Prostate gland (tissue), 2 donors: ENCODE measurements at regions not wholly inside any gene's neighbourhood (a gene's known extent, or its start where the extent isn't known, plus 50 kb on each side); places are given as distances from the start of the nearest gene placed in this dataset.
"Not testable (repeated sequence)": the region's sequence is repeated elsewhere in the genome, so short reads cannot be mapped to it uniquely, and the experiment has no call there.

ENCODE experiments used
- DNase-seq: peaks from one replicate; pipeline ENCODE4 v3.0.0-alpha.2; 2019; ENCODE audit warnings: low spot score
- H3K27ac ChIP-seq, 2 donors: fragments of 200-600 bp; sonication (generic); 2 replicates each; pipeline ENCODE4 v1.5.1; 2017 to 2019
- H3K27me3 ChIP-seq: fragments of 200-600 bp; sonication (generic); replicated peaks from 2 replicates; pipeline ENCODE4 v1.5.1; 2019; ENCODE audit not compliant: insufficient read depth
- H3K36me3 ChIP-seq, 2 donors: fragments of 200-600 bp; sonication (generic); 1 replicate in 1 of 2; 2 replicates in 1 of 2; pipeline versions ENCODE4 v1.5.1 to v1.8.1; 2017 to 2019
- H3K4me1 ChIP-seq: fragments of 200-600 bp; sonication (generic); replicated peaks from 2 replicates; pipeline ENCODE4 v1.5.1; 2019
- H3K4me3 ChIP-seq, 2 donors: fragments of 200-600 bp; sonication (generic); 2 replicates each; pipeline ENCODE4 v1.5.1; 2017 to 2019
- H3K9me3 ChIP-seq: fragments of 200-600 bp; sonication (generic); 2 replicates; pipeline ENCODE4 v1.5.1; 2017
- POLR2A ChIP-seq: fragments of 450-650 bp; IDR thresholded peaks from one replicate; pipeline ENCODE4 v1.6.1; 2016; ENCODE audit warnings: antibody characterized with exemption, mild to moderate bottlenecking
- POLR2AphosphoS5 ChIP-seq: sonication (generic); formaldehyde crosslinking; IDR thresholded peaks from one replicate; pipeline ENCODE4 v1.6.1; 2017; ENCODE audit warnings: antibody characterized with exemption
- WGBS: methylation state at CpG from one replicate; pipeline ENCODE4 v1.1.5; 2018; 5-methylcytosine and 5-hydroxymethylcytosine counted together
- intact Hi-C: fragments of 100-400 bp; cut with DNase I; formaldehyde crosslinking; loops from one replicate; pipeline ENCODE4 v1.14.2; 2022
- TF ChIP-seq, protein P1 (sequence below), 4 experiments: fragments of 200-600 bp in 2 of 4; fragments of 450-650 bp in 2 of 4; sonication (generic) in 2 of 4; IDR thresholded peaks; 1 replicate in 3 of 4; 2 replicates in 1 of 4; pipeline ENCODE4 v1.5.1; 2016 to 2019; ENCODE audit warnings: antibody characterized with exemption in 4 of 4, mild to moderate bottlenecking in 2 of 4, moderate library complexity in 2 of 4

DNA sequence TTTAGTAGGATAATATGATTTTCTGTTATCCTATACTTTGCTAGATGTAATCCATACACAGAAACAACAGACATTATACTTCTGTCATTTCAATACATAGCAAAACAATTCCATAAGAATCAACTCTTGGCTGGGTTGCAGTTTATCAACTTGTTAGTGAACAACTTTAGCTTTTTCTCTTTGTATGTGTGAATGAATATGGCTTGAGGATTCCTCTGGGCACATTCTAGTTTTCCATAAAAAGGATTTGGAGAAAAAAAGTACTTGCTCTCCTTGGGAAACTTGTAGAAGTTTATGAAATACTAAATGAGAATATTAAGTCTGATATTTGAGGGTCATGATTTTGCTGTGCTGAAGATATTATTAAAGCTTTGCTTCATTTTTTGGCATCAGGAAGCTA is 210.7 kb upstream of the GIMD1 start:
- Histone ChIP-seq H3K4me3 (no peak overlapping the region), H3K27ac (no peak overlapping the region), H3K9me3 (no peaks in the 10 kb centered on the region), H3K27me3 (no peaks in the 10 kb centered on the region), H3K4me1 (no peaks in the 10 kb centered on the region), H3K36me3 (no peaks in the 10 kb centered on the region)
- intact Hi-C loops, result no loop called here
- no peak for TF ChIP-seq POLR2A
- TF ChIP-seq, protein P1, sequence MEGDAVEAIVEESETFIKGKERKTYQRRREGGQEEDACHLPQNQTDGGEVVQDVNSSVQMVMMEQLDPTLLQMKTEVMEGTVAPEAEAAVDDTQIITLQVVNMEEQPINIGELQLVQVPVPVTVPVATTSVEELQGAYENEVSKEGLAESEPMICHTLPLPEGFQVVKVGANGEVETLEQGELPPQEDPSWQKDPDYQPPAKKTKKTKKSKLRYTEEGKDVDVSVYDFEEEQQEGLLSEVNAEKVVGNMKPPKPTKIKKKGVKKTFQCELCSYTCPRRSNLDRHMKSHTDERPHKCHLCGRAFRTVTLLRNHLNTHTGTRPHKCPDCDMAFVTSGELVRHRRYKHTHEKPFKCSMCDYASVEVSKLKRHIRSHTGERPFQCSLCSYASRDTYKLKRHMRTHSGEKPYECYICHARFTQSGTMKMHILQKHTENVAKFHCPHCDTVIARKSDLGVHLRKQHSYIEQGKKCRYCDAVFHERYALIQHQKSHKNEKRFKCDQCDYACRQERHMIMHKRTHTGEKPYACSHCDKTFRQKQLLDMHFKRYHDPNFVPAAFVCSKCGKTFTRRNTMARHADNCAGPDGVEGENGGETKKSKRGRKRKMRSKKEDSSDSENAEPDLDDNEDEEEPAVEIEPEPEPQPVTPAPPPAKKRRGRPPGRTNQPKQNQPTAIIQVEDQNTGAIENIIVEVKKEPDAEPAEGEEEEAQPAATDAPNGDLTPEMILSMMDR (IDR thresholded peaks at IDR 0.05), result no peak
- no peak for TF ChIP-seq POLR2AphosphoS5
- no peak for DNase-seq

DNA sequence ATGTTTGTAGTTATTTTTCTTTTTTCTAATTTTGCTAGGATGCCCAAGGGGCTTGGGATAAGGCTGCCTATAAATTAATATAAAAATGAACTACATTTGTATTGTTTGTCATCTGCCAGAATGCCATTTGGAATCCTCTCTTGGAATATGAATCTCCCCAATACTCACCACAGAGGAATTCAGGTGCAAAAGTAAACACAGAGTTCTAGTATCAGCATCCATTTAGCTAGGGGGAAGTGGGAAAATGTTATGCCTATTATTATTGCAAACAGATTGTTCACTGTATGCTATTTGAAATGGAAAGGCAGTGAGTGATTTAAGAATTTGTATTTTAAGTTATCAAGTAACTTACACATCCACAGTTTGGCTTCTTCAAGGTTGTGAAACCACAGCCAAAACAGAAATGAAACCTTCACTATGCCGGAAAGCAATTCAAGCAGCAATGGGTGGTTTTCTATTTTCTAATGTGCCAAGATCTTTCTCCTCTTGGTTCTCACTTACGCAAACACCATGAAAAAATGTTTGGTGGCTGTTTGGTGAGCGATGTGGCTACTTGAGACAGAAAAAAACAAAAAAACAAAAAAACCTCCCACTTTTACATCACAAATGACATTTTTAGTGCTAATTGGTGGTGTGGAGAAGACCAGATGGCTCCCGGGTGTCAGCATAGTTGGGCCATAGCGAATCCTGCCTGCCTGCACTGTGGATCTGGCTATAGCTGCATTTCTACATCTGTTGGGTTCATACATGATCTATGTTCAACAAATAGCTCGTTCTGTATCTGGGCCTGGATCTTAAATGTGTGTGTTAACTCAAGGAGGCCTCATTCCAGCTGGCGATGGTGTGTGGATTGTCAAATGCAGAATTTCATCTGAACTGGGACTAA is 200.8 kb upstream of the GIMD1 start:
- Histone ChIP-seq H3K27me3 (no peaks in the 10 kb centered on the region), H3K4me3 (no peak overlapping the region), H3K4me1 (no peaks in the 10 kb centered on the region), H3K9me3 (no peaks in the 10 kb centered on the region), H3K36me3 (no peaks in the 10 kb centered on the region), H3K27ac (no peak overlapping the region)
- TF ChIP-seq POLR2AphosphoS5, result no peak
- intact Hi-C loops, result no loop called here
- no peak for DNase-seq
- 85% methylated on average over 7 of the region's 7 CpGs for WGBS

DNA sequence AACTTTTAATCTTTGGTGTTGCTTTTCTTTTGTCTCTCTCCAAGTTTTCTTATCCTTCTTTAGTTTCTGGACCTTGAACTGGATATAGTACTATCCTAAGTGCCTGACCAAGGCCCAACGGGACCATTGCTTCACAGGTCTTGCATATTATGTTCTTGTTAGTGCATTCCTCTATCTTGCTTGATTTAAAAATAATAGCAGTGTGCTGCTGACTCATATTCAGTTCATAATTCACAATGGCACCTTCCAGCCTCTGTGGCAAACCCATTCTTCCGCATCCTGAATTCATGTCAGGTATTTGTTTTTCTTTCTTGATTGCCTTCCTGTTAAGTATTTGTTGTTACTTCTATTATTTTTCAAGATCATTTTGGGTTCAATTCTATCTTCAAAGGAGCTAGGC is 197.1 kb upstream of the GIMD1 start:
- Histone ChIP-seq H3K9me3 (no peaks in the 10 kb centered on the region), H3K27me3 (no peaks in the 10 kb centered on the region), H3K4me3 (no peak overlapping the region), H3K4me1 (no peaks in the 10 kb centered on the region), H3K27ac (no peak overlapping the region), H3K36me3 (no peaks in the 10 kb centered on the region)
- WGBS, result 88% methylated on average over 2 of the region's 2 CpGs
- TF ChIP-seq POLR2AphosphoS5, result no peak
- TF ChIP-seq, protein P1 (IDR thresholded peaks at IDR 0.05), result no peak
- intact Hi-C loops, result no loop called here
- no peak for DNase-seq

DNA sequence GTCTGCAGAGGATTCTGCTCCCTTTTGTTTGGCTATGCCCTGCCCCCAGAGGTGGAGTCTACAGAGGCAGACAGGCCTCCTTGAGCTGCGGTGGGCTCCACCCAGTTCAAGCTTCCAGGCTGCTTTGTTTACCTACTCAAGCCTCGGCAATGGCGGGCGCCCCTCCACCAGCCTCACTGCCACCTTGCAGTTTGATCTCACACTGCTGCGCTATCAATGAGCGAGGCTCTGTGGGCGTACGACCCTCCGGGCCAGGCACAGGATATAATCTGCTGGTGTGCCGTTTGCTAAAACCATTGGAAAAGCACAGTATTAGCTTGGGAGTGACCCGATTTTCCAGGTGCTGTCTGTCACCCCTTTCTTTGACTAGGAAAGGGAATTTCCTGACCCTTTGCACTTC is 195.1 kb upstream of the GIMD1 start:
- not testable (repeated sequence) for H3K4me3 ChIP-seq

DNA sequence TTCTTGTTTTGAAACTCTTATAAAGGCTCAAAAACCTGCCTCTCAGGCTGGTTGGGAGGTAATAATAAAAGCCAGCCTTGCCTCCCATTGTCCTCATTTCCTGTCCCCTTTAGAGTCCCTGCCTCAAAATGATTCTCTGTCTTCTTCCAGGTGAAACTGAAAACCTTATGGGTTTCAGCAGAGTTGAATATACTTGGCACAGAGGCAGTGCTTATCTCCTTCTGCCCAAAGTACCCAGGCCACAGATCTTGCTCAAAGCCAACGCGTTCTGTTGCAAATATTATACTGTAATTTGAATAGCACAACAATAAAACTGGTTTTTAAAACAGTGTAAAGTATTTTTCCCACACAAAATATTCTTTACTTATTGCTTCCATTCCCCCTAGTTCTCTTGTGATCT is 183.1 kb upstream of the GIMD1 start:
- intact Hi-C loops, result no loop called here
- 95% methylated on average over 2 of the region's 2 CpGs for WGBS
- no peak for TF ChIP-seq POLR2AphosphoS5
- no peak for TF ChIP-seq POLR2A
- TF ChIP-seq, protein P1 (IDR thresholded peaks at IDR 0.05), result no peak
- Histone ChIP-seq H3K36me3 (no peaks in the 10 kb centered on the region), H3K4me3 (no peak overlapping the region), H3K9me3 (no peaks in the 10 kb centered on the region), H3K27me3 (no peaks in the 10 kb centered on the region), H3K27ac (no peak overlapping the region), H3K4me1 (no peaks in the 10 kb centered on the region)
- no peak for DNase-seq

More for the DNA sequence above, 195.1 kb upstream of the GIMD1 start:
- H3K4me1 ChIP-seq, H3K27me3 ChIP-seq, H3K9me3 ChIP-seq, DNase-seq, intact Hi-C loops, H3K27ac ChIP-seq, H3K36me3 ChIP-seq: not testable (repeated sequence)
- 92% methylated on average over 11 of the region's 11 CpGs for WGBS

DNA sequence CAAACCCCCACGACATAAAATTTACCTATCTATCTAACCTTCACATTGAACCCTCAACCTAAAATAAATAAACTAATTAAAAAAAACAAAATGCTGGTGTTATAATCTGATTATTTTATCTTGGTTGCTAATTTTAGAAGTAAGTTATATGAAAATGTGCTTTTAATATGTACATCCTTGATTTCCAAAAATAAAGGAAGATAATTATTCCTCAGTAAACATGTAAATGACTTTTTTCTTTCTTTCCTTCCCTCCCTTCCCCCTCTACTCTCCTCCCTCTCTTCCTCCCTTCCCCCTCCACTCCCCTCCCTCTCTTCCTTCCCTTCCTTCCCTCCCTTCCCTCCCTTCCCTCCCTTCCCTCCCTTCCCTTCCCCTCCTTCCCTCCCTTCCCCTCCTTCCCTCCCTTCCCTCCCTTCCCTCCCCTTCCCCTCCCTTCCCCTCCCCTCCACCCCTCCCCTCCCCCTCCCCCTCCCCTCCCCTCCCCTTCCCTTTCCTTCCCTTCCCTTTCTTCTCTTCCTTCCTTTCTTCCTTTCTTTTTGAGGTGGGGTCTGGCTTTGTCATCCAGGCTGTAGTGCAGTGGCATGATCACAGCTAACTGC is 180.0 kb upstream of the GIMD1 start:
- no peak overlapping the region for H3K27ac ChIP-seq
- WGBS, result 93% methylated on average over 1 of the region's 1 CpG
- intact Hi-C loops, result no loop called here

More for the DNA sequence above, 180.0 kb upstream of the GIMD1 start:
- no peaks in the 10 kb centered on the region for H3K27me3 ChIP-seq
- no peaks in the 10 kb centered on the region for H3K4me1 ChIP-seq
- no peak for DNase-seq
- no peak overlapping the region for H3K4me3 ChIP-seq
- H3K9me3 ChIP-seq, result no peaks in the 10 kb centered on the region
- TF ChIP-seq POLR2A, result no peak
- no peak for TF ChIP-seq POLR2AphosphoS5
- TF ChIP-seq, protein P1 (IDR thresholded peaks at IDR 0.05), result no peak
- H3K36me3 ChIP-seq, result no peaks in the 10 kb centered on the region
